CD4-positive, alpha-beta T cell treated with Interleukin-6 for 4 hours (primary cell): ENCODE measurements at regions not wholly inside any gene's neighbourhood (a gene's known extent, or its start where the extent isn't known, plus 50 kb on each side); places are given as distances from the start of the nearest gene placed in this dataset.

Source experiments
- DNase-seq: peaks from one replicate; pipeline ENCODE4 v3.0.0-alpha.2; 2020; ENCODE audit warnings: mixed read lengths

GRCh38 chr4:108261026-108261425 is 92.3 kb upstream of the LEF1 start:
- no peak for DNase-seq

- DNase-seq: no peak
Measured at GRCh38 chr4:108256538-108256937, 87.8 kb upstream of the LEF1 start.

- DNase-seq: no peak
Measured at GRCh38 chr4:108255203-108255747, 86.5 kb upstream of the LEF1 start.

GRCh38 chr4:108249397-108249796 is 80.7 kb upstream of the LEF1 start:
- no peak for DNase-seq

- no peak for DNase-seq
Measured at GRCh38 chr4:108247387-108248049, 78.8 kb upstream of the LEF1 start.

- DNase-seq: no peak
Measured at GRCh38 chr4:108244606-108245005, 75.9 kb upstream of the LEF1 start.

- no peak for DNase-seq
Measured at GRCh38 chr4:108240366-108240765, 71.6 kb upstream of the LEF1 start.

GRCh38 chr4:108237693-108238092 is 69.0 kb upstream of the LEF1 start:
- DNase-seq: no peak

- DNase-seq: no peak
Measured at GRCh38 chr4:108236264-108236663, 67.5 kb upstream of the LEF1 start.

GRCh38 chr4:108227923-108228322 is 59.2 kb upstream of the LEF1 start:
- DNase-seq: peak; percentile 5

- DNase-seq: no peak
Measured at GRCh38 chr4:108224611-108225053, 55.9 kb upstream of the LEF1 start.

- no peak for DNase-seq
Measured at GRCh38 chr4:108223313-108223712, 54.6 kb upstream of the LEF1 start.

- DNase-seq: no peak
Measured at GRCh38 chr4:108219998-108220397, 51.3 kb upstream of the LEF1 start.
